ENCODE measurements at regions not wholly inside any gene's neighbourhood (a gene's known extent, or its start where the extent isn't known, plus 50 kb on each side); places are given as distances from the start of the nearest gene placed in this dataset.

GRCh38 chr4:138299881-138300280 lies 57.7 kb upstream of the SLC7A11 start:
- no peak for DNase-seq

DNA sequence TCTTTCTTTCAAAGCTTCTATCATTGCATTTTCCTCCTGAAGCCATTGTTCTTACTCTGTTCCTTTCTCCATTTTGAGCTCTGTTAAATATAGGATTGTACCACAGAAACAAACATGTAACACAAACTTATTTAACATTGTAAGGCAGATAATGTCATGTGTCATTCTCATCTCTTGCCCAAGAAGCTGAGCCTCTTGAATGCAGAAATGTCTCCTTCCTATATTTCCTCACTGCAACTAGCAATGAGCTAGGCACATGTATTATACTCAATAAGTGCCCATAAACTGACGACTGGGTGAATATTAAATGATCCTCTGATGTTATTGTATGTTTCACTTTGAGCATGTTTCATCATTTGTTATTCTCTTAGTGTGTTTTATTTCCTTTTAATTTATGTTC lies 56.7 kb upstream of the SLC7A11 start:
- no peak for DNase-seq

- no peak for DNase-seq
Measured at GRCh38 chr4:138298431-138298830, 56.3 kb upstream of the SLC7A11 start.

GRCh38 chr4:138297743-138298405 lies 55.7 kb upstream of the SLC7A11 start:
- no peak for DNase-seq

- DNase-seq, result no peak
Measured at GRCh38 chr4:138292321-138292720, 50.2 kb upstream of the SLC7A11 start.

Measured in cerebellar nuclear complex (tissue), 1 donor.